T-helper 1 cell treated with Interleukin-12 subunit alpha and Interleukin-12 subunit beta and Interleukin-4 antibody, amounts not matched to agents 30 ng/mL and 1 ng/mL, for 36 hours (primary cell): ENCODE measurements at regions not wholly inside any gene's neighbourhood (a gene's known extent, or its start where the extent isn't known, plus 50 kb on each side); places are given as distances from the start of the nearest gene placed in this dataset.
"Not testable (repeated sequence)": the region's sequence is repeated elsewhere in the genome, so short reads cannot be mapped to it uniquely, and the experiment has no call there.

Source experiments
- intact Hi-C: fragments of 100-400 bp; cut with micrococcal nuclease; formaldehyde crosslinking; loops from one replicate; pipeline ENCODE4 v1.15.1; 2024

GRCh38 chr5:66234241-66234640 lies 90.1 kb downstream of the SREK1 start:
- intact Hi-C loops, result no loop called here

GRCh38 chr5:66238435-66238834 lies 94.3 kb downstream of the SREK1 start:
- intact Hi-C loops, result no loop called here

- intact Hi-C loops, result no loop called here
These were observed 94.9 kb downstream of the SREK1 start for GRCh38 chr5:66239034-66239433.

DNA sequence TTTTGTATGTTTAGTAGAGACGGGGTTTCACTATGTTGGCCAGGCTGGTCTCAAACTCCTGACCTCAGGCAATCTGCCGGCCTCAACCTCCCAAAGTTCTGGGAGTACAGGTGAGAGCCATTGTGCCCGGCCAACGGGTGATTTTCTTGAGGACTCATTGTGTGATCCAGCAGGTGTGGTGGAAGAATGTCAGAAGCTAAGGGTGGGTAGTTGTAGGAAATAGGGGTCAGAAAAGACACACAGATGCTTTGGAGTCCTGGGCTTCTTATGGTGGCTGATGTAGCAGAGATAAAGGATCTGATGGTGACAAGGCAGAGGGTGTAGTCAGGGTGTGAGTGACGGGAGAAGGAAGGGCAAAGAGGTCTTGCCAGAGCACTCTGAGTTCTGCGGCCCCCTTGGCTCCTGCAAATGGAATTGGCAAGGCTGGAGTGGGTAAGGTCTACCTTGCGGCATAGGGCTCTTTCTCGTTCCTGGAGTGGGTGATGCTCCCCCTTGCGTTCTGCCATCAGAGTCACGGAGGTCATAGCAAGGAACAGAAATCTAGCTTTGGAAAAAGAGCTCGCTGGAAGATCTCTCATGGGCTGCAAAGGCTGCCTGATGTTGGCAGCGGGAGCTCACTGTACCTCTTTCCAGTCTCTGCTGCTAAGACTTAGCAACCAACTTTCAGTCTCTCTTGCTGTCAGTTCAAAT lies 97.2 kb downstream of the SREK1 start:
- intact Hi-C loops, result no loop called here

- intact Hi-C loops, result no loop called here
These were observed 98.1 kb downstream of the SREK1 start for GRCh38 chr5:66242050-66242715.

GRCh38 chr5:66246608-66247007 lies 102.5 kb downstream of the SREK1 start:
- intact Hi-C loops, result no loop called here

DNA sequence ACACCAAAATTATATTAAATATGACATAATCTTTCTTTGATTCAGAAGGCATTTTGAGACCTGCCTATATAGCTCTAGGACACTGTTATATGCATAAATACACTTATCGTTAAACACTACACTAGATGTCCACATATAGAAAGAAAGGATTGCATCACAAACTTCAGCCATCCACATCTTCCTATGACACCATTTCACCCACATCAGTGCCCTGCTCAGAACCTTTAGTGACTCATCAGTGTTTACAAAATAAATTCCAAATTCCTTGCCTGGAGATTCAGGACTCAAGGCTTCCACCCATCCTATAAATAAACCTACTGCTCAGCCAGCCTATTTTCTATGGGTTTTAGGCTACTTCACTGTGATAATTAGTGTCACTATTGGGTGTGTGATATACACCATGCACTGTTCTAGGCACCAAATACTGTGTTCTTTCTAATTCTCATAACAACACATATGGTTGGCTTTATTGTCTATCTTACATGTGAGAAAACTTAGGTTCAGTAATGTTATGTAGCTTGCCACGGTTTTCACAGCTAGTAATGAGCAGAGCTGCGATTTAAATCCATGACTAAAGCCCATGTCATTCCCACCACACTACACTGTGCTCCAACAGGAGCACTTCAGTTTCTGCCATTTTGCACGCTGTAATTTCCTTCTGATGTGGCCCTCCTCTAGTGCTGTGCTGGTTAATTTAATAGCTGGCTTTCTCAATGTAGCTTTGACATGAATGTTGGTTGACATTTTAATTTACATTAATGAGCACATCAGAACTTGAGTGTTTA lies 103.3 kb downstream of the SREK1 start:
- intact Hi-C loops, result no loop called here

DNA sequence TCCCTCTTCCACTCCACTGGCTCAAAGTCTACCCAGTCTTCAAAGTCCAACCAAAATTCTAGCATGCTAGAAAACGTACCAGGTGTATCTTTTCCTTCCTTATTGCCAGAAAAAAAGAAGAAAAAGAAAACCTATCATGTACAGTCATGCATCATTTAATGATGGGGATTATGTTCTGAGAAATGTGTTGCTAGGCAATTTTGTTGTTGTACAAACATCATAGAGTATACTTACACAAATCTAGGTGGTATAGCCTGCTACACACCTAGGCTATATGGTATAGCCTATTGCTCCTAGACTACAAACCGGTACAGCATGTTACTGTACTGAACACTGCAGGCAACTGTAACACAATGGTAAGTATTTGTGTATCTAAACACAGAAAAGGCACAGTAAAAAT lies 104.8 kb downstream of the SREK1 start:
- intact Hi-C loops, result no loop called here

DNA sequence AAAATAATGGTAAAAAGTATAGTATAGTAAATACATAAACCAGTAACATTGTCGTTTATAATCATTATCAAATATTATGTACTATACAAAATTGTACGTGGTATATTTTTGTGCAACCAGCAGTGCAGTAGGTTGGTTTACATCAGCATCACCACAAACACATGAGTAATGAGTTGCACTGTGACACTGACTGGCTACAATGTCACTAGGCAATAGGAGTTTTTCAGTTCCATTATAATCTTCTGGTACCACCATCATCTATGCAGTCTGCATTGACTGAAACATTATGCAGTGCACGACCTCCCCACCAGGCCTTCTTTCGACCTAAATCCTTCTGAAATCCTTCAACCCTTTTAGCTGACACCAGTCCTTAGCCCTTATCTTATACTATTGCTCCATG lies 105.8 kb downstream of the SREK1 start:
- intact Hi-C loops, result no loop called here

GRCh38 chr5:66252849-66253248 lies 108.7 kb downstream of the SREK1 start:
- intact Hi-C loops, result no loop called here

DNA sequence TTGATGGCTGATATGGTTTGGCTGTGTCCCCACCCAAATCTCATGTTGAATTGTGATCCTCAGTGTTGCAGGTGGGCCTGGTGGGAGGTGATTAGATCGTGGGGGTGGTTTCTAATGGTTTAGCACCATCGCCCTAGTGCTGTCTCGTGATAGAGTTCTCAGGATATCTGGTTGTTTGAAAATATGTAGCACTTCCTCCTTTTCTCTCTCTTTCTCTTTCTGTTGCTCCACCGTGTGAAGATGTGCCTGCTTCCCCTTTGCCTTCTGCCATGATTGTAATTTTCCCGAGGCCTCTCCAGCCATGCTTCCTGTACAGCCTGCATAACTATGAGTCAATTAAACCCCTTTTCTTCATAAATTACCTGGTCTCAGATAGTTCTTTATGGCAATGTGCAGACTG lies 111.6 kb downstream of the SREK1 start:
- intact Hi-C loops, result no loop called here

GRCh38 chr5:66273121-66273520 lies 129.0 kb downstream of the SREK1 start:
- intact Hi-C loops, result no loop called here

DNA sequence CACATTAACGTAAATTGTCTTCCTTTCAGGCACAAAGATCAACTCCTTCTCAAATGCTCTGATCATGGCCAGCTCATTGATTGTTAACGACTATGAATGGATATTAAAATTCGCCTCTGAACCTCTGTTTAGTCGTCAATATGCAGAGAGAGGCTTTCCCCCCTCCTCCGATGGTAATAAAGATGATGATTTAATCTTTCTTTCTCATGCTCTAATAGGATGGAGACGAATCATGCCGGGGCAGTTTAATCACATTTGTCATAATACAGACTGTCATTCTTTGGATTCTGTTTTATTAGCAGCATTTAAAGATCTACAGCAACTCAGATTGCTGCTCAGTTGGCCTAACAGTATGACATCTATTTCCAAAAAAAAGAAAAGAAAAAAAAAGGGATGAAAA lies 132.9 kb downstream of the SREK1 start:
- intact Hi-C loops, result no loop called here

GRCh38 chr5:66277981-66278380 lies 133.9 kb downstream of the SREK1 start:
- intact Hi-C loops, result no loop called here

DNA sequence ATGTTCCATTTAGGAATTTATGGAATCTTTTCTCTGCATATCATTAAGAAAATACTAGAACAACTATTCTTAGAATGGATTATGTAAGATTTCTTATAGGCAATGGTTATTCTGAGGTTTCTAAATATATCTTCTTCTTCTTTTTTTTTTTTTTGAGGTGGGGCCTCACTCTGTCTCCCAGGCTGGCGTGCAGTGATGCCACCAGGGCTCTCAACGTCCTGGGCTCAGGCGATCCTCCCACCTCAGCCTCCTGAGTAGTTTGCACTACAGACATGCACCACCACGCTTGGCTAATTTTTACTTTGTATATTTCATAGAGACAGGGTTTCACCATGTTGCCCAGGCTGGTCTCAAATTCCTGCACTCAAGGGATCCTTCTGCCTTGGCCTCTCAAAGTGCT lies 137.2 kb downstream of the SREK1 start:
- intact Hi-C loops, result no loop called here

GRCh38 chr5:66284588-66285342 lies 140.7 kb downstream of the SREK1 start:
- intact Hi-C loops, result no loop called here

GRCh38 chr5:66285343-66285922 lies 141.3 kb downstream of the SREK1 start:
- intact Hi-C loops, result no loop called here

GRCh38 chr5:66291771-66292170 lies 147.7 kb downstream of the SREK1 start:
- intact Hi-C loops, result no loop called here

GRCh38 chr5:66293851-66294250 lies 149.8 kb downstream of the SREK1 start:
- intact Hi-C loops, result not testable (repeated sequence)

- intact Hi-C loops, result no loop called here
These were observed 155.4 kb downstream of the SREK1 start for GRCh38 chr5:66299463-66299862.

DNA sequence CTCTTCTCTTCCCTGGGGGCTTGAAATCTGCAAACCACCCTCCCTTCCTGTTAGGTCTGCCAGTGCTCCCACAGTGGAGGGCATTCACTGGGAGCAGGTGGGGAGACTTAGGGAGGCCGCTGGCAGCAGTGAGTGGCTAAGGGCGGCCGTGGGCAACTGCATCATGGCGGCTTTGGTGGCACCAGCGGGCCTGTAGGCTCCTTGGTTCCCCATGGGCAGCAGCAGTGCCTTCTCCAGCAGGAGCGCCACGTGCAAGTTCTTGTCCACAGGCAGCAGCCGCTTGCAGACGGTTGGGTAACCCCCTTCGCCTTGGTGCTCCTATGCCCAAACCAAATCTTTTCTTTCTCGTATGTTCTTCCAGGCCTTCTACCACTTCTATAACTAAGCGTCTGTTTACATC lies 158.2 kb downstream of the SREK1 start:
- intact Hi-C loops, result no loop called here
